Retinal pigment epithelial cell (primary cell): ENCODE measurements at regions not wholly inside any gene's neighbourhood (a gene's known extent, or its start where the extent isn't known, plus 50 kb on each side); places are given as distances from the start of the nearest gene placed in this dataset.

Experiments used
- DNase-seq: peaks from one replicate; pipeline ENCODE4 v3.0.0-alpha.2; 2010; ENCODE audit warnings: low read depth
- H3K4me3 ChIP-seq: 2 replicates; pipeline ENCODE4 v1.5.1; 2011; ENCODE audit warnings: mild to moderate bottlenecking, low read length, control low read depth, moderate library complexity
- CTCF ChIP-seq: conservative IDR thresholded peaks from 2 replicates; pipeline ENCODE4 v1.5.1; 2011; ENCODE audit warnings: low read depth, low read length, control low read depth, inconsistent platforms

- DNase-seq = no peak
- no peak for TF ChIP-seq CTCF
- no peak overlapping the region for H3K4me3 ChIP-seq
Observed at GRCh38 chr6:104022126-104022525, 837.6 kb downstream of the HACE1 start.

GRCh38 chr6:104019075-104019753, 840.5 kb downstream of the HACE1 start:
- no peak overlapping the region for H3K4me3 ChIP-seq
- no peak for DNase-seq
- no peak for TF ChIP-seq CTCF

- TF ChIP-seq CTCF = no peak
- H3K4me3 ChIP-seq = no peak overlapping the region
- no peak for DNase-seq
Observed at GRCh38 chr6:104017410-104018381, 842.0 kb downstream of the HACE1 start.

GRCh38 chr6:104014163-104014959, 845.4 kb downstream of the HACE1 start:
- no peak for TF ChIP-seq CTCF
- no peak for DNase-seq

GRCh38 chr6:104013312-104013971, 846.3 kb downstream of the HACE1 start:
- DNase-seq = no peak
- TF ChIP-seq CTCF = no peak
- no peak overlapping the region for H3K4me3 ChIP-seq

More at GRCh38 chr6:104014163-104014959, 845.4 kb downstream of the HACE1 start:
- no peak overlapping the region for H3K4me3 ChIP-seq

- TF ChIP-seq CTCF = no peak
- no peak for DNase-seq
Observed at GRCh38 chr6:104010897-104011296, 848.8 kb downstream of the HACE1 start.

More at GRCh38 chr6:104010897-104011296, 848.8 kb downstream of the HACE1 start:
- no peak overlapping the region for H3K4me3 ChIP-seq
